ENCODE measurements at regions not wholly inside any gene's neighbourhood (a gene's known extent, or its start where the extent isn't known, plus 50 kb on each side); places are given as distances from the start of the nearest gene placed in this dataset.
"Not testable (repeated sequence)": the region's sequence is repeated elsewhere in the genome, so short reads cannot be mapped to it uniquely, and the experiment has no call there.

- no peak overlapping the region for H3K4me3 ChIP-seq
- 55 to 77% methylated on average over 6 of the region's 6 CpGs for WGBS, 2 donors
- TF ChIP-seq POLR2AphosphoS5 (IDR thresholded peaks at IDR 0.05) = no peak
- no peak for TF ChIP-seq POLR2A (IDR thresholded peaks at IDR 0.05)
- TF ChIP-seq EP300 (IDR thresholded peaks at IDR 0.05) = no peak
- no peak for TF ChIP-seq CTCF (IDR thresholded peaks at IDR 0.05)
- no peaks in the 10 kb centered on the region for H3K36me3 ChIP-seq
- H3K27ac ChIP-seq = no peak overlapping the region
- H3K27me3 ChIP-seq = no peaks in the 10 kb centered on the region
- H3K9me3 ChIP-seq = no peaks in the 10 kb centered on the region
- intact Hi-C loops (cut with DNase I) = no loop called here
- no peak for DNase-seq
- no peaks in the 10 kb centered on the region for H3K4me1 ChIP-seq
These were observed 854.6 kb downstream of the TRIML1 start for GRCh38 chr4:188993871-188994270.

GRCh38 chr4:189001283-189001970 is 862.2 kb downstream of the TRIML1 start:
- H3K27ac ChIP-seq = no peak overlapping the region
- H3K4me3 ChIP-seq = no peak overlapping the region
- no peak for DNase-seq
- H3K36me3 ChIP-seq = no peaks in the 10 kb centered on the region
- no peaks in the 10 kb centered on the region for H3K27me3 ChIP-seq
- intact Hi-C loops (cut with DNase I) = no loop called here
- no peaks in the 10 kb centered on the region for H3K4me1 ChIP-seq
- H3K9me3 ChIP-seq = no peaks in the 10 kb centered on the region
- WGBS, 2 donors = 93 to 94% methylated on average over 12 of the region's 12 CpGs
- TF ChIP-seq CTCF (IDR thresholded peaks at IDR 0.05) (no peak), EP300 (IDR thresholded peaks at IDR 0.05) (no peak), POLR2AphosphoS5 (IDR thresholded peaks at IDR 0.05) (no peak), POLR2A (IDR thresholded peaks at IDR 0.05) (no peak)

- TF ChIP-seq POLR2A (IDR thresholded peaks at IDR 0.05) (no peak), CTCF (IDR thresholded peaks at IDR 0.05) (no peak), POLR2AphosphoS5 (IDR thresholded peaks at IDR 0.05) (no peak), EP300 (IDR thresholded peaks at IDR 0.05) (no peak)
- Histone ChIP-seq H3K27me3 (no peaks in the 10 kb centered on the region), H3K27ac (no peak overlapping the region), H3K4me1 (no peaks in the 10 kb centered on the region), H3K36me3 (no peaks in the 10 kb centered on the region), H3K4me3 (no peak overlapping the region), H3K9me3 (no peaks in the 10 kb centered on the region)
- WGBS, 2 donors = 94% methylated on average over 15 of the region's 15 CpGs
- intact Hi-C loops (cut with DNase I) = no loop called here
- no peak for DNase-seq
These were observed 862.8 kb downstream of the TRIML1 start for GRCh38 chr4:189001971-189002450.

- 91 to 93% methylated on average over 10 of the region's 10 CpGs for WGBS, 2 donors
- no peak for DNase-seq
- Histone ChIP-seq H3K27ac (no peak overlapping the region), H3K9me3 (no peaks in the 10 kb centered on the region), H3K27me3 (no peaks in the 10 kb centered on the region), H3K4me3 (no peak overlapping the region), H3K4me1 (no peaks in the 10 kb centered on the region), H3K36me3 (no peaks in the 10 kb centered on the region)
- intact Hi-C loops (cut with DNase I) = no loop called here
- no peak for TF ChIP-seq CTCF (IDR thresholded peaks at IDR 0.05)
- TF ChIP-seq EP300 (IDR thresholded peaks at IDR 0.05) = no peak
- no peak for TF ChIP-seq POLR2A (IDR thresholded peaks at IDR 0.05)
- no peak for TF ChIP-seq POLR2AphosphoS5 (IDR thresholded peaks at IDR 0.05)
These were observed 863.2 kb downstream of the TRIML1 start for GRCh38 chr4:189002475-189002874.

GRCh38 chr4:189010452-189011217 is 871.4 kb downstream of the TRIML1 start:
- H3K4me3 ChIP-seq; intact Hi-C loops (cut with DNase I); DNase-seq; H3K36me3 ChIP-seq; H3K27ac ChIP-seq; H3K9me3 ChIP-seq; H3K27me3 ChIP-seq; H3K4me1 ChIP-seq: not testable (repeated sequence)
- WGBS, 2 donors = 84 to 90% methylated on average over 24 to 26 of the region's 27 CpGs
